ENCODE measurements at regions not wholly inside any gene's neighbourhood (a gene's known extent, or its start where the extent isn't known, plus 50 kb on each side); places are given as distances from the start of the nearest gene placed in this dataset.
"Not testable (repeated sequence)": the region's sequence is repeated elsewhere in the genome, so short reads cannot be mapped to it uniquely, and the experiment has no call there.

GRCh38 chr1:43108080-43108479 is 64.0 kb downstream of the EBNA1BP2 start:
- no peak for DNase-seq

DNA sequence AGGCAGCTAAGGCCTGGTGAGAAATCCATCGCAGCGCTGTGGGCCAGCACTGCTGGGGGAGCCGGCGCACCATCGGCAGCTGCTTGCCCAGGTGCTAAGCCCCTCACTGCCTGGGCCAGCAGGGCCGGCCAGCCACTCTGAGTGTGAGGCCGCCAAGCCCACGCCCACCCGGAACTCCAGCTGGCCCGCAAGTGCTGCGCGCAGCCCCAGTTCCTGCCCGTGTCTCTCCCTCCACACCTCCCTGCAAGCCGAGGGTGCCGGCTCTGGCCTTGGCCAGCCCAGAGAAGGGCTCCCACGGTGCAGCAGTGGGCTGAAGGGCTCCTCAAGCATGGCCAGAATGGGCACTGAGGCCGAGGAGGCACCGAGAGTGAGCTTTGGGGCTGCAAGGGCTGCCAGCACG is 64.4 kb downstream of the EBNA1BP2 start:
- no peak for DNase-seq

DNA sequence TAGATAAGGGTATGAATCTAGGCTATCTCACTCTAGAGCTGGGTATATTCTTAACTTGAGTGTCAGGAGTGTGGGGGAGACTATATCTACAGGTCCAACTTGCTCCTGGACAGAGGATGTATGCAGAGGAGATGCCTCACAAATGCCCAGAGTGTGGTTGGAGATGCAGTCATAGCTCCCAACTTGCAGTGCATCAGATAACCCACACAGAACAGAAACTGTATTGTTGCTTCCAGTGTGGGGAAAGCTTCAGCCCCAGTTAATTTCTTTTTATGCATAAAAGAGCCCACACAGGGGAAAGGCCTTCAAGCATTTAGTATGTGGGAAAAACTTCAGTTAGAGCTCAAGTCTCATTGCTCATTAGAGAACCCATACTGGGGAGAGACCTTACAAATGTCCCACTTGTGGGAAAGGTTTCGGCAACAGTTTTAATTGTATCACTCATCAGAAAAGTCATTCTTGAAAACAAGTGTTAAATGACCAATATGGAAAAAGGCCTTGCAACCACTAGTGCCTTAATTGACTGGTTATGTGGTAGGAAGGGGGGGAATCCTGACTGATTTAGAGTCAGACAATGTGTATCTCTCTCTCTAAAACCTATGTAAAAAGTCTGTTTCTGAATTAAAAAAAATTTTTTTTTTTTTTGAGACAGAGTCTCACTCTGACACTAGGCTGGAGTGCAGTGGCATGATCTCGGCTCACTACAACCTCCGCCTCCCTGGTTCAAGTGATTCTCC is 67.9 kb downstream of the EBNA1BP2 start:
- no peak for DNase-seq

- no peak for DNase-seq
Observed at GRCh38 chr1:43101061-43101460, 71.0 kb downstream of the EBNA1BP2 start.

DNA sequence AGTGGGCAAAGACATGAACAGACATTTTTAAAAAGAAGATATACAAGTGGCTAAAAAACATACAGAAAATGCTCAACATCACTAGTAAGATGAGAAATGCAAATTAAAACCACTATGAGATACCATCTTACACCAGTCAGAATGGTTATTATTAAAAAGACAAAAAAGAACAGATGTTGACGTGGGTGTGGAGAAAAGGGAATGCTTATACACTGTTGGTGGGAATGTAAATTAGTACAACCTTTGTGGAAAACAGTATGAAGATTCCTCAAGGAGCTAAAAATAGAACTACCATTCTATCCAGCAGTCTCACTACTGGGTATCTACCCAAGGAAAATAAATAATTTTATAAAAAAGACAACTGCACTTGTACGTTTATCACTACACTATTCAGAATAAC is 73.9 kb downstream of the EBNA1BP2 start:
- DNase-seq, result no peak

DNA sequence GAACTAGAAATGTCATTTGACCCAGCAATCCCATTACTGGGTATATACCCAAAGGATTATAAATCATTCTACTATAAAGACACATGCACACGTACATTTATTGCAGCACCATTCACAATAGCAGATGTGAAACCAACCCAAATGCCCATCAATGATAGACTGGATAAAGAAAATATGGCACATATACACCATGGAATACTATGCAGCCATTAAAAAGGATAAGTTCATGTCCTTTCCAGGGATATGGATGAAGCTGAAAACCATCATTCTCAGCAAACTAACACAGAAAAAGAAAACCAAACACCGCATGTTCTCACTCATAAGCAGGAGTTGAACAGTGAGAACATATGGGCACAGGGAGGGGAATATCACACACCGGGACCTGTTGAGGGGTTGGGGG is 75.6 kb downstream of the EBNA1BP2 start:
- DNase-seq, result not testable (repeated sequence)

- DNase-seq, result not testable (repeated sequence)
Observed at GRCh38 chr1:43090812-43091211, 81.3 kb downstream of the EBNA1BP2 start.

DNA sequence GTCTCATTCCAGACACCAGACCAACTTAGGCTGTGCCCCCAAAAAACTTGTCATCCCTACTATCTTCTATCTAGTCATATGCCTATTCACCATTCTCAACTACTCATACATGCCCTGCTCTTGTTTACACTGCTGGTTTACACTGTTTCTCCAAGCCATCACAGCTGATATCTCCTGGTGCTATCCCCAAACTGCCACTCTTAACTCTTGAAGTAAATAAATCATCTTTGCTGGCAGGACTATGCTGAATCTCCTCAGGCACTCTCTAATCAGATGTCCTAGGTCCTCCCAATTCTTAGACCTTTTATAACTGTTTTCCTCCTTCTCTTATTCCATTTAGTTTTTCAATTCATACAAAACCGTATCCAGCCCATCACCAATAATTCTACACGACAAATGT is 81.9 kb downstream of the EBNA1BP2 start:
- DNase-seq, result not testable (repeated sequence)

DNA sequence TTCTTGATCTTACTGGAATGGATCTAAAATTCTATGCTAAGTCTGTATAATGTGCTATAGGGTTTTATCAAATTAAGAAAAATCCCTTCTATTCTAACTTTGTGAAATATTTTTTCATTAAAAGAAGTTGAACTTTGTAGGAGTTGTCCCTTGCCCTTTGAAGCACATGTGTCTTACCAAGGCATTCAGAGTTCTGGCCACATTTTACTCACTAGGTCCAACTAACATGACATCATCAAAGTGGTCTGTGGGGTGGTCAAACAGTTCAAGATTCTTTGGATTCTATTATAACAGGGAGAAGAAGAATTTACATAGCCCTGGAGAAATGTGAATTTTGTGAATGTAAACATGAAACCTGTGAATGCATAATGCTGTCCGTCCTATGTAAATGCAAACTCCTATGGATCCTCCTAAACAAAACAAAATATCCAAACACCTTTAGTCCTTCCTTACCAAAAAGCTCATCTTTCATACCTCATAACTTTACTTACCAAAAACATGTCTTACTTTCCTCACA is 88.7 kb downstream of the EBNA1BP2 start:
- no peak for DNase-seq

DNA sequence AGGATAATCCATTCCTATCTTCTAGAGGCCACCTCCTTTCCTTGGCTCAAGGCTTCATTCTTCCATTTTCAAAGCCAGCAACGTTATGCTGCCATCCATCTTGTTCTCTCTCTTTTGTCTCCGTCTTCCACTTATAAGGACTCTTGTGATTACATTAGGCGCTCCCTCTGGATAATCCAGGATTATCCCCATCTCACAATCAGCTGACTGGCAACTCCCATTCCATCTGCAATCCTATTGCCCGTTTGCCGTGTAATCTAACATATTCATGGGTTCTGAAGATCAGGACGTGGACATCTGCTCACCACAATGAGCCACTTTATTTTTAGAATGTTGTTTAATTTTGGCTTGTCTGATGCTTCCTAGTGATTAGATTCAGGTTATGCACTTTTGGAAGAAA is 89.3 kb downstream of the EBNA1BP2 start:
- no peak for DNase-seq

- no peak for DNase-seq
Observed at GRCh38 chr1:43077273-43077672, 94.8 kb downstream of the EBNA1BP2 start.

DNA sequence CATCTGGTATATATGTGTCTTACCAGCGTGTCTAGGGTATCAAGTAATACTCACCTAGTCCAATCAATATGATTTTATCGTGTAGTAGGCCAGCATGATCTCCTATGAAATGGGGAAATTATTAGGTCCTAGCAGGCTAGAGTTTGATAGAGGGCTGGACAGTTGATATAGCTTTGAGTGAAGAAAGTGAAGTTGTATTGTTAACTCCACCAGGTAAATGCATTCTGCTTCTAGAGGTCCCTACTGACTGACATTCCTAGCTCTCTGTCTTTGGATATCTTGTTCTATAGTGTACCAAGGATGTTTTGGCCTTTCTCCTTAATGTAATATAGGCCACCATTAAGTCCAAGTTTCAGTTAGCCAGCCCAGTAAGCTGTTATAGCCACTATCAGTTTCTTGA is 97.4 kb downstream of the EBNA1BP2 start:
- no peak for DNase-seq

DNA sequence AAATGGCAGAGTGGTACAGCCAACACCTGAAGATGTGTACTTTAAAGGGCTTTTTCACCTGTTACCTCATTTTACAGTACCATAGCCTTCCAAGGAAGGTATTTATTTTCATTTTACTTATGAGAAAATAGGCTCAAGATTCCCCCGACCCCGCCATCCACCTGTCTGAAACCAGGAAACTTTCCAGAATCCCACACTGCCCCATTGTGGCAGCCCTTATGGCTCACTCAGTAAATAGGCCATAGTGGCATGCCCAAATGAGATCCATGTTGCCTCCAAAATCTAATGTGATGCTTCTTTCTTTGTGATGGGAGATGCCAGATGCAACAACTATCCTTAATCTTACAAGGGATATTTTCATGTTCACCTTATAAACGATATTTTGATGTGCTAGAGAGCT is 97.8 kb downstream of the EBNA1BP2 start:
- DNase-seq, result no peak

GRCh38 chr1:43073490-43074230 is 98.4 kb downstream of the EBNA1BP2 start:
- DNase-seq, result peak; percentile 85

DNA sequence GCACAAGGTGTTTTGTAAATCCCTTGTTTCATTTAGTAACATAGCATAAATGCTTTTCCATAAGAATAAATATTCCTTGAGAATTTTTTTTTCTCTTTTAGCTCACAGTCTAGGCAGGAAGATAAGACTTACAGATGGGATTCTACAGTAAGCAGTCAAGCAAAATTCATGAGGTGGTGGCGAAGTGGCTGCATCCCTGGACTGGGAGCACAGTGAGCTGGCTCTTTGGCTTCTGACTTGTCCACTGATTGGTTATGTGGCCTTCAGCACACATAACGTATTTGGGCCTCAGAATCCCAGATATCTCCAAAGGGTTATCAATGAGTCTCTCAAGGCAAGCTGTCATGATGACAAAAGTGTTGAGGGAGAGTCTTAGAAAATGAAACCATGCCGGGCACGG is 99.8 kb downstream of the EBNA1BP2 start:
- DNase-seq, result no peak

- DNase-seq, result no peak
Observed at GRCh38 chr1:43071241-43071640, 100.8 kb downstream of the EBNA1BP2 start.

GRCh38 chr1:43069461-43070050 is 102.5 kb downstream of the EBNA1BP2 start:
- no peak for DNase-seq

DNA sequence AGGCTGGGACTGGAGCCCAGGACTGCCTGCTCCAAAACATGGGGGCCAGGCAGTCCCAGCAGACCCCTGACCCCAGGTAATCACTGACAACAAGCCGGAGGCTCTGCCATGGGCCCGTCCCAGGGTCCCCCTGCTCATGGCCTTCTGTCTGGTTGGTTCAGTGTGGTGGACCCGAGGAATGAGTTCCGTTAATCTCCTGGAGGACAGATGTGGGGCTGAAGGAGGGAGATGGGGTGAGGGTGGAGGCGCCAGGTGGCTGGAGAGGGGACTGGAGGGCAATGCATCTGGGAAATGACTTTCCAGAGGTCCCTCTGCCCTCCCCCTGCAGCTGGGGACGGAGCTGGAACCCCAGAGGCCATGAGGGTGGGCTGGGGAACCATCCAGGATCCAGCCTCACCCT is 103.2 kb downstream of the EBNA1BP2 start:
- DNase-seq, result no peak

DNA sequence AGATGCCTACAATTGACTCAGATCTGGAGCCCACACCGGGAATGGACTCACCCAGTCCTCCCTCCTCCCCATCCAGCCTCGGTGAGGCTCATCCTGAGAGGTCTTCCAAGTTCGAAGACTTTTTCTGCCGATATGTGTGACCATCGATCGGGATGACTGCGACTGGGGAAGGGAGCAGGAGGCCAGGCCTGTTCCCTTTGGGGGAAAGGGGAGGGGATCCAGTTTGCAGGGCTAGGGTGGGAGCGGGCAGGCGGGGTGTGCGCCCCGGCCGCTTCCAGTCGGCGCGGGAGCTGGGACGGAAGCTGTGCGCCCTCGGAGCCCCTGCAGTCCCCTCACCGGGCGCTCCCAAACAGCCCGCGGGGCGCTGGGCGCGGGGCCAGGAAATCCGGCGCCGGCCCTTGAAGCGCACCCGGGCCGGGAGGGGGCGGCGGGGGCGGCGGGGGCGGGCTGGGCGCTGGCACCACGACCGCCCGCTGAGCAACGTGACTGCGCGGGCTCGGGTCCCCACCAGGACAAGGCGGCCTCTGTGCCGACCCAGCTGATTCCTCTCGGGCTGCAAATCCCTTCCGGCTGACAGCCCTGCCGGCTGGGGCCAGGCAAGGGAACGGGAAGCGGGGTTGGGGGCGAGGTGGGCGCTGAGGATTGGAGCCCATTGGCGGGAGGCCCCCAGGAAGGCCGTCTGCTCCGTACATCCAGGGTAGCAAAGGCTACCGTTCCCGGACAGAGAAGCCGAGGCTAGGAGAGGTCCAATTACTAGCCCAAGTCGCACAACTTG is 103.9 kb downstream of the EBNA1BP2 start:
- peak; percentile 65 for DNase-seq

- DNase-seq, result no peak
Observed at GRCh38 chr1:43067233-43067745, 104.8 kb downstream of the EBNA1BP2 start.

- DNase-seq, result no peak
Observed at GRCh38 chr1:43066578-43066977, 105.5 kb downstream of the EBNA1BP2 start.

- DNase-seq, result no peak
Observed at GRCh38 chr1:43065616-43066399, 106.3 kb downstream of the EBNA1BP2 start.

Data from right forelimb (tissue), 1 donor.